ENCODE measurements at regions not wholly inside any gene's neighbourhood (a gene's known extent, or its start where the extent isn't known, plus 50 kb on each side); places are given as distances from the start of the nearest gene placed in this dataset.

DNA sequence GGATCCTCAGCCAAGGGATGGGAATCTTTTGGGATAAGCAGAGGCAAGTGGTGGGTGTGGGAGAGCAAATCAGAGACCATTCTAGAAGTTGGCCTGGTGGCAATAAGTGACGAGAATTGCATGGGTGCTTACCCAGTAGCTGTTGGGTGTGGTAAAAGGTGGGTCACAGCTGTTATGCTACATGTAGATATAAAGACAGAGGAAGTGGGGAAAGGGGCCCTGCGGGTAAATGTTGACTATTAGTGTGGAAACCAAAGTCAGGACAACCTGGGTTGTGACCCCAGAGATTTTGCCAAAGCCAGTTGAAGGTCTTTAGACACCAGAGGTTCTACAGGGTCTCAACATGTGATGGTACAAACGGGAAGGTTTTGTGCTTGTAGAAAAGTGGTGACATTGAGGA, 443.6 kb upstream of the HNRNPA3 start:
- Histone ChIP-seq H3K27ac (ENCODE audit: extremely low read depth, low read depth, low read length) (no peak overlapping the region), H3K4me3 (ENCODE audit: low read depth, low read length) (no peak overlapping the region), H3K4me1 (ENCODE audit: control insufficient read depth, insufficient read depth, low read length) (no peaks in the 10 kb centered on the region), H3K9me3 (ENCODE audit: control insufficient read depth, insufficient read depth, low read depth, low read length) (no peaks in the 10 kb centered on the region), H3K36me3 (ENCODE audit: control insufficient read depth in 2 of 2, insufficient read depth in 1 of 2, low read length in 2 of 2) (no peaks in the 10 kb centered on the region)
- ChIA-PET CTCF (no interaction called here), POLR2A (no interaction called here)
- TF ChIP-seq ZNF530 (tag by site-specific recombination; IDR thresholded peaks at IDR 0.05; ENCODE audit: low read depth): no peak
- TF ChIP-seq, protein P1, sequence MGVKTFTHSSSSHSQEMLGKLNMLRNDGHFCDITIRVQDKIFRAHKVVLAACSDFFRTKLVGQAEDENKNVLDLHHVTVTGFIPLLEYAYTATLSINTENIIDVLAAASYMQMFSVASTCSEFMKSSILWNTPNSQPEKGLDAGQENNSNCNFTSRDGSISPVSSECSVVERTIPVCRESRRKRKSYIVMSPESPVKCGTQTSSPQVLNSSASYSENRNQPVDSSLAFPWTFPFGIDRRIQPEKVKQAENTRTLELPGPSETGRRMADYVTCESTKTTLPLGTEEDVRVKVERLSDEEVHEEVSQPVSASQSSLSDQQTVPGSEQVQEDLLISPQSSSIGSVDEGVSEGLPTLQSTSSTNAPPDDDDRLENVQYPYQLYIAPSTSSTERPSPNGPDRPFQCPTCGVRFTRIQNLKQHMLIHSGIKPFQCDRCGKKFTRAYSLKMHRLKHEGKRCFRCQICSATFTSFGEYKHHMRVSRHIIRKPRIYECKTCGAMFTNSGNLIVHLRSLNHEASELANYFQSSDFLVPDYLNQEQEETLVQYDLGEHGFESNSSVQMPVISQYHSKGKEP (tag by site-specific recombination; IDR thresholded peaks at IDR 0.05): no peak
- TF ChIP-seq, protein P2, sequence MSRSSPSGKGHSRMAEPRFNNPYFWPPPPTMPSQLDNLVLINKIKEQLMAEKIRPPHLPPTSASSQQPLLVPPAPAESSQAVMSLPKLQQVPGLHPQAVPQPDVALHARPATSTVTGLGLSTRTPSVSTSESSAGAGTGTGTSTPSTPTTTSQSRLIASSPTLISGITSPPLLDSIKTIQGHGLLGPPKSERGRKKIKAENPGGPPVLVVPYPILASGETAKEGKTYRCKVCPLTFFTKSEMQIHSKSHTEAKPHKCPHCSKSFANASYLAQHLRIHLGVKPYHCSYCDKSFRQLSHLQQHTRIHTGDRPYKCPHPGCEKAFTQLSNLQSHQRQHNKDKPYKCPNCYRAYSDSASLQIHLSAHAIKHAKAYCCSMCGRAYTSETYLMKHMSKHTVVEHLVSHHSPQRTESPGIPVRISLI (tag by site-specific recombination; IDR thresholded peaks at IDR 0.05): no peak
- TF ChIP-seq, protein P3, sequence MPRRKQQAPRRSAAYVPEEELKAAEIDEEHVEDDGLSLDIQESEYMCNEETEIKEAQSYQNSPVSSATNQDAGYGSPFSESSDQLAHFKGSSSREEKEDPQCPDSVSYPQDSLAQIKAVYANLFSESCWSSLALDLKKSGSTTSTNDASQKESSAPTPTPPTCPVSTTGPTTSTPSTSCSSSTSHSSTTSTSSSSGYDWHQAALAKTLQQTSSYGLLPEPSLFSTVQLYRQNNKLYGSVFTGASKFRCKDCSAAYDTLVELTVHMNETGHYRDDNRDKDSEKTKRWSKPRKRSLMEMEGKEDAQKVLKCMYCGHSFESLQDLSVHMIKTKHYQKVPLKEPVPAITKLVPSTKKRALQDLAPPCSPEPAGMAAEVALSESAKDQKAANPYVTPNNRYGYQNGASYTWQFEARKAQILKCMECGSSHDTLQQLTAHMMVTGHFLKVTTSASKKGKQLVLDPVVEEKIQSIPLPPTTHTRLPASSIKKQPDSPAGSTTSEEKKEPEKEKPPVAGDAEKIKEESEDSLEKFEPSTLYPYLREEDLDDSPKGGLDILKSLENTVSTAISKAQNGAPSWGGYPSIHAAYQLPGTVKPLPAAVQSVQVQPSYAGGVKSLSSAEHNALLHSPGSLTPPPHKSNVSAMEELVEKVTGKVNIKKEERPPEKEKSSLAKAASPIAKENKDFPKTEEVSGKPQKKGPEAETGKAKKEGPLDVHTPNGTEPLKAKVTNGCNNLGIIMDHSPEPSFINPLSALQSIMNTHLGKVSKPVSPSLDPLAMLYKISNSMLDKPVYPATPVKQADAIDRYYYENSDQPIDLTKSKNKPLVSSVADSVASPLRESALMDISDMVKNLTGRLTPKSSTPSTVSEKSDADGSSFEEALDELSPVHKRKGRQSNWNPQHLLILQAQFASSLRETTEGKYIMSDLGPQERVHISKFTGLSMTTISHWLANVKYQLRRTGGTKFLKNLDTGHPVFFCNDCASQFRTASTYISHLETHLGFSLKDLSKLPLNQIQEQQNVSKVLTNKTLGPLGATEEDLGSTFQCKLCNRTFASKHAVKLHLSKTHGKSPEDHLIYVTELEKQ (tag by site-specific recombination; IDR thresholded peaks at IDR 0.05; ENCODE audit: borderline replicate concordance): no peak
- no peak for TF ChIP-seq ZNF544 (tag by site-specific recombination; IDR thresholded peaks at IDR 0.05)
- no peak for TF ChIP-seq ZSCAN16 (tag by site-specific recombination; IDR thresholded peaks at IDR 0.05)
- TF ChIP-seq, protein P4, sequence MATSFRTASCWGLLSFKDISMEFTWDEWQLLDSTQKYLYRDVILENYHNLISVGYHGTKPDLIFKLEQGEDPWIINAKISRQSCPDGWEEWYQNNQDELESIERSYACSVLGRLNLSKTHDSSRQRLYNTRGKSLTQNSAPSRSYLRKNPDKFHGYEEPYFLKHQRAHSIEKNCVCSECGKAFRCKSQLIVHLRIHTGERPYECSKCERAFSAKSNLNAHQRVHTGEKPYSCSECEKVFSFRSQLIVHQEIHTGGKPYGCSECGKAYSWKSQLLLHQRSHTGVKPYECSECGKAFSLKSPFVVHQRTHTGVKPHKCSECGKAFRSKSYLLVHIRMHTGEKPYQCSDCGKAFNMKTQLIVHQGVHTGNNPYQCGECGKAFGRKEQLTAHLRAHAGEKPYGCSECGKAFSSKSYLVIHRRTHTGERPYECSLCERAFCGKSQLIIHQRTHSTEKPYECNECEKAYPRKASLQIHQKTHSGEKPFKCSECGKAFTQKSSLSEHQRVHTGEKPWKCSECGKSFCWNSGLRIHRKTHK (tag by site-specific recombination; IDR thresholded peaks at IDR 0.05): no peak
- no peak for TF ChIP-seq ZFP37 (tag by site-specific recombination; IDR thresholded peaks at IDR 0.05)
- TF ChIP-seq ZNF701 (tag by site-specific recombination; IDR thresholded peaks at IDR 0.05): no peak
- TF ChIP-seq ZNF211 (tag by site-specific recombination; IDR thresholded peaks at IDR 0.05; ENCODE audit: low read depth): no peak
- TF ChIP-seq, protein P5, sequence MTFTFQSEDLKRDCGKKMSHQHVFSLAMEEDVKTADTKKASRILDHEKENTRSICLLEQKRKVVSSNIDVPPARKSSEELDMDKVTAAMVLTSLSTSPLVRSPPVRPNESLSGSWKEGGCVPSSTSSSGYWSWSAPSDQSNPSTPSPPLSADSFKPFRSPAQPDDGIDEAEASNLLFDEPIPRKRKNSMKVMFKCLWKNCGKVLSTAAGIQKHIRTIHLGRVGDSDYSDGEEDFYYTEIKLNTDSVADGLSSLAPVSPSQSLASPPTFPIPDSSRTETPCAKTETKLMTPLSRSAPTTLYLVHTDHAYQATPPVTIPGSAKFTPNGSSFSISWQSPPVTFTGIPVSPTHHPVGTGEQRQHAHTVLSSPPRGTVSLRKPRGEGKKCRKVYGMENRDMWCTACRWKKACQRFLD (tag by site-specific recombination; IDR thresholded peaks at IDR 0.05): no peak
- TF ChIP-seq ZBTB7A (tag by site-specific recombination; IDR thresholded peaks at IDR 0.05; ENCODE audit: low read depth): no peak
- TF ChIP-seq ZNF654 (tag by site-specific recombination; IDR thresholded peaks at IDR 0.05; ENCODE audit: low read depth): no peak
- TF ChIP-seq, protein P6, sequence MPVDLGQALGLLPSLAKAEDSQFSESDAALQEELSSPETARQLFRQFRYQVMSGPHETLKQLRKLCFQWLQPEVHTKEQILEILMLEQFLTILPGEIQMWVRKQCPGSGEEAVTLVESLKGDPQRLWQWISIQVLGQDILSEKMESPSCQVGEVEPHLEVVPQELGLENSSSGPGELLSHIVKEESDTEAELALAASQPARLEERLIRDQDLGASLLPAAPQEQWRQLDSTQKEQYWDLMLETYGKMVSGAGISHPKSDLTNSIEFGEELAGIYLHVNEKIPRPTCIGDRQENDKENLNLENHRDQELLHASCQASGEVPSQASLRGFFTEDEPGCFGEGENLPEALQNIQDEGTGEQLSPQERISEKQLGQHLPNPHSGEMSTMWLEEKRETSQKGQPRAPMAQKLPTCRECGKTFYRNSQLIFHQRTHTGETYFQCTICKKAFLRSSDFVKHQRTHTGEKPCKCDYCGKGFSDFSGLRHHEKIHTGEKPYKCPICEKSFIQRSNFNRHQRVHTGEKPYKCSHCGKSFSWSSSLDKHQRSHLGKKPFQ (tag by site-specific recombination; IDR thresholded peaks at IDR 0.05): no peak
